Thoracic aorta (tissue), 2 donors: ENCODE measurements at regions not wholly inside any gene's neighbourhood (a gene's known extent, or its start where the extent isn't known, plus 50 kb on each side); places are given as distances from the start of the nearest gene placed in this dataset.

Experiments used
- ATAC-seq: fragments of 150-250 bp; one replicate; pipeline ENCODE4 v1.8.0; 2017; ENCODE audit warnings: low read depth; ENCODE audit not compliant: insufficient number of reproducible peaks, low FRiP score
- DNase-seq: peaks from one replicate; pipeline ENCODE4 v3.0.0-alpha.2; 2020; ENCODE audit warnings: low spot score
- H3K27ac ChIP-seq, 2 donors: fragments of 200-600 bp; sonication (generic); 1 replicate in 1 of 2; 2 replicates in 1 of 2; pipeline ENCODE4 v1.5.1; 2016; ENCODE audit warnings: mild to moderate bottlenecking in 2 of 2, moderate library complexity in 2 of 2
- H3K27me3 ChIP-seq: fragments of 200-600 bp; sonication (generic); replicated peaks from 2 replicates; pipeline ENCODE4 v1.6.0; 2016; ENCODE audit warnings: mild to moderate bottlenecking; ENCODE audit not compliant: insufficient read depth
- H3K36me3 ChIP-seq: fragments of 200-600 bp; sonication (generic); one replicate; pipeline ENCODE4 v1.5.1; 2016
- H3K4me1 ChIP-seq, 2 donors: fragments of 200-600 bp; sonication (generic); 1 replicate in 1 of 2; 2 replicates in 1 of 2; pipeline versions ENCODE4 v1.5.1 to v1.6.0; 2016; ENCODE audit warnings: low read depth in 2 of 2, mild to moderate bottlenecking in 1 of 2; ENCODE audit not compliant: control insufficient read depth in 1 of 2
- H3K4me3 ChIP-seq: fragments of 200-600 bp; sonication (generic); 2 replicates; pipeline ENCODE4 v1.5.1; 2016; ENCODE audit warnings: mild to moderate bottlenecking
- H3K9me3 ChIP-seq: fragments of 200-600 bp; sonication (generic); 2 replicates; pipeline ENCODE4 v1.5.1; 2016
- CTCF ChIP-seq: fragments of 200-600 bp; sonication (generic); IDR thresholded peaks from one replicate; pipeline ENCODE4 v1.5.1; 2019; ENCODE audit warnings: antibody characterized with exemption

GRCh38 chr2:217103752-217104545, 244.1 kb upstream of the TNP1 start:
- no peaks in the 10 kb centered on the region for H3K36me3 ChIP-seq
- peak overlapping the region; percentile 90 to 91 for H3K27ac ChIP-seq
- DNase-seq (no peak), ATAC-seq (no peak)
- no peaks in the 10 kb centered on the region for H3K27me3 ChIP-seq
- H3K9me3 ChIP-seq = no peaks in the 10 kb centered on the region
- TF ChIP-seq CTCF = no peak
- H3K4me1 ChIP-seq = peaks cover 11 to 44% of the 10 kb centered on the region in 2 donors
- H3K4me3 ChIP-seq = no peak overlapping the region

- TF ChIP-seq CTCF = no peak
- no peaks in the 10 kb centered on the region for H3K9me3 ChIP-seq
- ATAC-seq = no peak
- peak overlapping the region in 1 of 2 donors; percentile 90 for H3K27ac ChIP-seq
- H3K4me3 ChIP-seq = no peak overlapping the region
- no peaks in the 10 kb centered on the region for H3K27me3 ChIP-seq
- no peaks in the 10 kb centered on the region for H3K36me3 ChIP-seq
- peaks cover 11 to 51% of the 10 kb centered on the region in 2 donors for H3K4me1 ChIP-seq
- DNase-seq = no peak
Observed at GRCh38 chr2:217102956-217103355, 243.1 kb upstream of the TNP1 start.

- Histone ChIP-seq H3K4me3 (no peak overlapping the region), H3K9me3 (no peaks in the 10 kb centered on the region), H3K4me1 (peaks cover 11 to 51% of the 10 kb centered on the region in 2 donors), H3K36me3 (no peaks in the 10 kb centered on the region), H3K27ac (no peak overlapping the region), H3K27me3 (no peaks in the 10 kb centered on the region)
- TF ChIP-seq CTCF = no peak
- ATAC-seq (no peak), DNase-seq (no peak)
Observed at GRCh38 chr2:217101972-217102371, 242.1 kb upstream of the TNP1 start.

GRCh38 chr2:217099561-217099960, 239.7 kb upstream of the TNP1 start:
- peak overlapping the region in 1 of 2 donors; percentile 54 for H3K27ac ChIP-seq
- ATAC-seq (peak; percentile 79), DNase-seq (no peak)
- TF ChIP-seq CTCF = no peak
- H3K9me3 ChIP-seq = no peaks in the 10 kb centered on the region
- peak overlapping the region; percentile 3 for H3K4me3 ChIP-seq
- H3K4me1 ChIP-seq = peaks cover 9 to 30% of the 10 kb centered on the region in 2 donors
- H3K36me3 ChIP-seq = no peaks in the 10 kb centered on the region
- H3K27me3 ChIP-seq = no peaks in the 10 kb centered on the region

GRCh38 chr2:217098435-217098834, 238.6 kb upstream of the TNP1 start:
- Histone ChIP-seq H3K4me3 (no peak overlapping the region), H3K27ac (no peak overlapping the region), H3K27me3 (no peaks in the 10 kb centered on the region), H3K36me3 (no peaks in the 10 kb centered on the region), H3K4me1 (peaks cover 9 to 23% of the 10 kb centered on the region in 2 donors), H3K9me3 (no peaks in the 10 kb centered on the region)
- ATAC-seq (no peak), DNase-seq (no peak)
- TF ChIP-seq CTCF = no peak
